Stomach (tissue), 4 donors: ENCODE measurements at regions not wholly inside any gene's neighbourhood (a gene's known extent, or its start where the extent isn't known, plus 50 kb on each side); places are given as distances from the start of the nearest gene placed in this dataset.

Experiments
- POLR2A ChIP-seq, 4 donors: fragments of 450-650 bp; IDR thresholded peaks; one replicate each; pipeline ENCODE4 v1.6.1; 2016; ENCODE audit warnings: antibody characterized with exemption in 4 of 4, control low read depth in 2 of 4, mild to moderate bottlenecking in 1 of 4, moderate library complexity in 1 of 4
- TF ChIP-seq, protein P1 (sequence below), 7 experiments: fragments of 450-650 bp in 4 of 7; fragments of 200-600 bp in 3 of 7; sonication (generic) in 3 of 7; IDR thresholded peaks; one replicate each; pipeline ENCODE4 v1.5.1; 2016 to 2019; ENCODE audit warnings: antibody characterized with exemption in 7 of 7, control low read depth in 2 of 7, mild to moderate bottlenecking in 1 of 7

DNA sequence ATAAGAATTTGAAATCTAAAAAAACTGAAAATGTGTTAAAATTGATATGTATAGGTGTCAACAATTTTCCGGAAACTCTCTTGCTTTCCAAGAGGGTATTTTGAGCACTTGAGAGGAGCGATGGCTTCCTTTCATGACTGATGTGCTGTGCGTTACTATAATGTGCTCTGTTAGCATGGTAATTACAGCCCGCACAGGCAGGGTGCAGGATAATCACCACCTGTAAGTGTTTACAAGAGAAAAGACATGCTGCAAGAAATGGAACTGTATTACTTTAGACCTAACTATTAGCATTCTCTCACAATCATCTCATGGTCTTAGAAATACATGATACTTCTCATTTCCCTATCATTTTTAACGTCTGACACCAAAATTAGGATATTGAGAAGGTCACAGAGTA is 92.4 kb upstream of the ADARB2 start:
- TF ChIP-seq, protein P1, sequence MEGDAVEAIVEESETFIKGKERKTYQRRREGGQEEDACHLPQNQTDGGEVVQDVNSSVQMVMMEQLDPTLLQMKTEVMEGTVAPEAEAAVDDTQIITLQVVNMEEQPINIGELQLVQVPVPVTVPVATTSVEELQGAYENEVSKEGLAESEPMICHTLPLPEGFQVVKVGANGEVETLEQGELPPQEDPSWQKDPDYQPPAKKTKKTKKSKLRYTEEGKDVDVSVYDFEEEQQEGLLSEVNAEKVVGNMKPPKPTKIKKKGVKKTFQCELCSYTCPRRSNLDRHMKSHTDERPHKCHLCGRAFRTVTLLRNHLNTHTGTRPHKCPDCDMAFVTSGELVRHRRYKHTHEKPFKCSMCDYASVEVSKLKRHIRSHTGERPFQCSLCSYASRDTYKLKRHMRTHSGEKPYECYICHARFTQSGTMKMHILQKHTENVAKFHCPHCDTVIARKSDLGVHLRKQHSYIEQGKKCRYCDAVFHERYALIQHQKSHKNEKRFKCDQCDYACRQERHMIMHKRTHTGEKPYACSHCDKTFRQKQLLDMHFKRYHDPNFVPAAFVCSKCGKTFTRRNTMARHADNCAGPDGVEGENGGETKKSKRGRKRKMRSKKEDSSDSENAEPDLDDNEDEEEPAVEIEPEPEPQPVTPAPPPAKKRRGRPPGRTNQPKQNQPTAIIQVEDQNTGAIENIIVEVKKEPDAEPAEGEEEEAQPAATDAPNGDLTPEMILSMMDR (IDR thresholded peaks at IDR 0.05) = no peak
- TF ChIP-seq POLR2A (IDR thresholded peaks at IDR 0.05) = no peak
